A549 (cell line): ENCODE measurements at regions not wholly inside any gene's neighbourhood (a gene's known extent, or its start where the extent isn't known, plus 50 kb on each side); places are given as distances from the start of the nearest gene placed in this dataset.

Experiments used
- ATAC-seq, 2 experiments: fragments of 200-7000 bp in 1 of 2; fragments of >200 bp in 1 of 2; cut with Nextera tagmentation in 1 of 2; cut with Tn5 transposase in 1 of 2; 3 replicates each; pipeline versions ENCODE4 v1.8.0 to v1.9.1; 2018 to 2020; ENCODE audit warnings: mild to moderate bottlenecking in 1 of 2, moderate library complexity in 1 of 2
- CTCF ChIA-PET: fragments of 300-600 bp; sonication (Branson Sonifier 250); formaldehyde crosslinking; extraction: SDS; loops from one replicate; lab custom pipeline; 2021; ENCODE audit warnings: antibody characterized with exemption, inconsistent platforms; lab: Yijun Ruan, JAX
- POLR2A ChIA-PET: fragments of 350-600 bp; formaldehyde crosslinking; extraction: SDS; loops from one replicate; lab custom pipeline; 2021; ENCODE audit warnings: antibody characterized with exemption, inconsistent platforms; lab: Yijun Ruan, JAX
- DNase-seq, 2 experiments: peaks; one replicate each; pipeline versions ENCODE4 v3.0.0 to v3.0.0-alpha.2; 2011 to 2016; ENCODE audit warnings: low read depth in 1 of 2, low spot score in 1 of 2
- FAIRE-seq: peaks from 2 replicates; lab custom pipeline; 2011; peaks lifted over from hg19 to GRCh38; lab: Jason Lieb, UNC
- H3K27ac ChIP-seq, 2 experiments: fragments of >200 bp; sonication (Bioruptor Twin); formaldehyde crosslinking; 3 replicates each; pipeline ENCODE4 v1.5.1; 2016 to 2017
- H3K4me1 ChIP-seq: fragments of >200 bp; sonication (Bioruptor Twin); formaldehyde crosslinking; 3 replicates; pipeline ENCODE4 v1.6.1; 2016
- H3K4me2 ChIP-seq: fragments of >200 bp; sonication (Bioruptor Twin); formaldehyde crosslinking; 3 replicates; pipeline ENCODE4 v1.6.1; 2016
- H3K4me3 ChIP-seq: fragments of >200 bp; sonication (Bioruptor Twin); formaldehyde crosslinking; 3 replicates; pipeline ENCODE4 v1.5.1; 2016
- H3K9me3 ChIP-seq: fragments of >200 bp; sonication (Bioruptor Twin); formaldehyde crosslinking; 3 replicates; pipeline ENCODE4 v1.6.1; 2016
- ELK1 ChIP-seq: fragments of 150-350 bp; IDR thresholded peaks from 2 replicates; pipeline ENCODE4 v1.6.1; 2014; ENCODE audit warnings: low read depth, mild to moderate bottlenecking, low read length
- EP300 ChIP-seq, 2 experiments: fragments of >200 bp; sonication (Bioruptor Twin); formaldehyde crosslinking; IDR thresholded peaks; 2 replicates in 1 of 2; 3 replicates in 1 of 2; pipeline ENCODE4 v1.6.1; 2016 to 2017
- ESRRA ChIP-seq: fragments of 150-350 bp; IDR thresholded peaks from 2 replicates; pipeline ENCODE4 v1.6.1; 2014; ENCODE audit warnings: mild to moderate bottlenecking, low read length, borderline replicate concordance
- HDAC2 ChIP-seq: fragments of 200-600 bp; sonication (generic); IDR thresholded peaks from 2 replicates; pipeline ENCODE4 v1.6.1; 2016
- MAX ChIP-seq: IDR thresholded peaks from 2 replicates; pipeline ENCODE4 v1.6.1; 2012
- NR3C1 ChIP-seq: fragments of >200 bp; sonication (Bioruptor Twin); formaldehyde crosslinking; IDR thresholded peaks from 3 replicates; pipeline ENCODE4 v1.6.1; 2017
- RCOR1 ChIP-seq: fragments of 150-350 bp; IDR thresholded peaks from 2 replicates; pipeline ENCODE4 v1.6.1; 2014; ENCODE audit warnings: antibody characterized with exemption, low read length, low read depth
- RFX5 ChIP-seq: fragments of 450-650 bp; IDR thresholded peaks from 2 replicates; pipeline ENCODE4 v1.7.1; 2014; ENCODE audit warnings: antibody characterized with exemption, mild to moderate bottlenecking, moderate library complexity
- SREBF2 ChIP-seq: fragments of 450-650 bp; IDR thresholded peaks from 2 replicates; pipeline ENCODE4 v1.6.1; 2014; ENCODE audit warnings: mild to moderate bottlenecking, moderate library complexity
- TFCP2L1 ChIP-seq: fragments of 250-450 bp; sonication (Bioruptor Pico); IDR thresholded peaks from 2 replicates; pipeline ENCODE4 v1.5.0; 2021; ENCODE audit warnings: mild to moderate bottlenecking
- USF2 ChIP-seq: fragments of 450-650 bp; IDR thresholded peaks from 2 replicates; pipeline ENCODE4 v1.6.1; 2014; ENCODE audit warnings: antibody characterized with exemption
- ZC3H11A ChIP-seq: fragments of 450-650 bp; IDR thresholded peaks from 2 replicates; pipeline ENCODE4 v1.6.1; 2014; ENCODE audit warnings: antibody characterized with exemption, mild to moderate bottlenecking
- ZNF302 ChIP-seq: fragments of 250-450 bp; sonication (Bioruptor Pico); IDR thresholded peaks from 2 replicates; pipeline ENCODE4 v1.9.0; 2021; ENCODE audit warnings: inconsistent platforms, mild to moderate bottlenecking, moderate library complexity
- WGBS: methylation state at CpG from one replicate; pipeline ENCODE4 v1.1.6; 2017; ENCODE audit errors: missing lambda C conversion rate; 5-methylcytosine and 5-hydroxymethylcytosine counted together

GRCh38 chr20:48285656-48286055 is 500.4 kb upstream of the SULF2 start:
- WGBS, result 8% methylated on average over 1 of the region's 1 CpG
- peaks cover 46% of the 10 kb centered on the region for H3K4me1 ChIP-seq
- TF ChIP-seq RCOR1 (no peak), ZNF302 (no peak), EP300 (IDR thresholded peaks at IDR 0.05) (no peak), ZC3H11A (no peak)
- TF ChIP-seq, all 56 proteins: peak for 0
- Histone ChIP-seq H3K9me3 (no peaks in the 10 kb centered on the region), H3K27ac (peak overlapping the region; percentile 32 to 50; a peak in 4 of 6 replicates), H3K4me3 (no peak overlapping the region), H3K4me2 (peak overlapping the region; percentile 56)
- CTCF ChIA-PET, result interaction anchor here (2.2 to 2.5 kb wide), 2 partner anchors 10 to 335 kb away, joined by 7 to 16 read pairs; no protein-coding TSS in a partner anchor
- POLR2A ChIA-PET, result no interaction called here
- no peak; a peak in 1 of 6 replicates for ATAC-seq
- FAIRE-seq, result no peak
- peak in 1 of 2 experiments; percentile 18 for DNase-seq

GRCh38 chr20:48284837-48285236 is 499.6 kb upstream of the SULF2 start:
- peak in 1 of 2 experiments; percentile 42 for DNase-seq
- ChIA-PET POLR2A (no interaction called here), CTCF (interaction anchor here (0.6 to 2.5 kb wide), 3 partner anchors 10 to 336 kb away, joined by 3 to 16 read pairs (median 3); no protein-coding TSS in a partner anchor)
- peak in 1 of 2 experiments; percentile 38; a peak in 1 of 6 replicates for ATAC-seq
- Histone ChIP-seq H3K27ac (no peak overlapping the region), H3K9me3 (no peaks in the 10 kb centered on the region), H3K4me2 (peak overlapping the region; percentile 56; the same call in 2 of the 3 replicates), H3K4me1 (peaks cover 46% of the 10 kb centered on the region), H3K4me3 (no peak overlapping the region)
- 68% methylated on average over 2 of the region's 2 CpGs for WGBS
- TF ChIP-seq USF2, result peak; percentile 63; the same call in 1 of the 2 replicates
- no peak for TF ChIP-seq SREBF2
- no peak for FAIRE-seq

- CTCF ChIA-PET, result interaction anchor here (0.6 to 1.3 kb wide), 2 partner anchors 16 to 336 kb away, joined by 3 read pairs; no protein-coding TSS in a partner anchor
- H3K9me3 ChIP-seq, result no peaks in the 10 kb centered on the region
- H3K27ac ChIP-seq, result no peak overlapping the region
- WGBS, result 71% methylated on average over 4 of the region's 4 CpGs
- H3K4me3 ChIP-seq, result no peak overlapping the region
- no peak for ATAC-seq
- H3K4me2 ChIP-seq, result peak overlapping the region; percentile 26; the same call in 1 of the 3 replicates
- H3K4me1 ChIP-seq, result peaks cover 46% of the 10 kb centered on the region
- FAIRE-seq, result no peak
- DNase-seq, result no peak
- TF ChIP-seq HDAC2 (no peak), RFX5 (no peak), TFCP2L1 (no peak), NR3C1 (no peak), ZC3H11A (no peak), ESRRA (no peak)
- POLR2A ChIA-PET, result no interaction called here
Measured at GRCh38 chr20:48284315-48284714, 499.0 kb upstream of the SULF2 start.

- 57% methylated on average over 13 of the region's 13 CpGs for WGBS
- H3K4me3 ChIP-seq, result no peak overlapping the region
- peak overlapping the region in 1 of 2 experiments; percentile 35; a peak in 1 of 6 replicates for H3K27ac ChIP-seq
- FAIRE-seq, result no peak
- CTCF ChIA-PET, result interaction anchor here (1.4 kb wide), 1 partner anchor 388 kb away, joined by 3 read pairs; no protein-coding TSS in a partner anchor
- H3K4me2 ChIP-seq, result peak overlapping the region; percentile 26; the same call in 1 of the 3 replicates
- H3K9me3 ChIP-seq, result no peaks in the 10 kb centered on the region
- TF ChIP-seq ELK1 (no peak), MAX (peak; percentile 71)
- TF ChIP-seq, all 56 proteins: peak for 1
- DNase-seq, result peak in 1 of 2 experiments; percentile 45
- peaks cover 41% of the 10 kb centered on the region for H3K4me1 ChIP-seq
- no peak for ATAC-seq
- POLR2A ChIA-PET, result no interaction called here
Measured at GRCh38 chr20:48283470-48284110, 498.3 kb upstream of the SULF2 start.
